Nephron (organoid): ENCODE measurements at regions not wholly inside any gene's neighbourhood (a gene's known extent, or its start where the extent isn't known, plus 50 kb on each side); places are given as distances from the start of the nearest gene placed in this dataset.

Source experiments
- H3K27ac Mint-ChIP-seq, 3 experiments: 2 replicates each; pipeline ENCODE4 v1.8.0; 2020; ENCODE audit warnings: mixed read lengths in 3 of 3, mild to moderate bottlenecking in 2 of 3, moderate library complexity in 1 of 3
- H3K27me3 Mint-ChIP-seq: 2 replicates; pipeline ENCODE4 v1.8.0; 2021; ENCODE audit warnings: low read depth, mild to moderate bottlenecking, moderate library complexity, mixed read lengths
- H3K36me3 Mint-ChIP-seq: 2 replicates; pipeline ENCODE4 v1.8.0; 2020; ENCODE audit warnings: low read depth, mixed read lengths
- H3K4me1 Mint-ChIP-seq: 2 replicates; pipeline ENCODE4 v1.8.0; 2020; ENCODE audit warnings: mixed read lengths
- H3K4me3 Mint-ChIP-seq, 3 experiments: 2 replicates each; pipeline ENCODE4 v1.8.0; 2020; ENCODE audit warnings: mild to moderate bottlenecking in 3 of 3, mixed read lengths in 3 of 3, moderate library complexity in 2 of 3
- H3K9me3 Mint-ChIP-seq: 2 replicates; pipeline ENCODE4 v1.8.0; 2020; ENCODE audit warnings: mixed read lengths
- CTCF ChIP-seq, 3 experiments: fragments of 200-600 bp; sonication (generic); IDR thresholded peaks; one replicate each; pipeline ENCODE4 v1.5.0; 2021; ENCODE audit warnings: antibody characterized with exemption in 3 of 3; ENCODE audit not compliant: unreplicated experiment in 3 of 3

- H3K27ac Mint-ChIP-seq, result no peak overlapping the region
- H3K27me3 Mint-ChIP-seq, result peaks cover 20% of the 10 kb centered on the region
- peaks cover 6% of the 10 kb centered on the region for H3K9me3 Mint-ChIP-seq
- no peak overlapping the region for H3K4me3 Mint-ChIP-seq
- H3K36me3 Mint-ChIP-seq, result no peaks in the 10 kb centered on the region
- TF ChIP-seq CTCF (IDR thresholded peaks at IDR 0.05; ENCODE audit: unreplicated experiment in 3 of 3), result no peak
- H3K4me1 Mint-ChIP-seq, result no peaks in the 10 kb centered on the region
Measured at GRCh38 chr7:69149804-69150782, 448.2 kb upstream of the AUTS2 start.

GRCh38 chr7:69162326-69162725 lies 435.9 kb upstream of the AUTS2 start:
- TF ChIP-seq CTCF (IDR thresholded peaks at IDR 0.05; ENCODE audit: unreplicated experiment in 3 of 3), result no peak
- no peak overlapping the region for H3K4me3 Mint-ChIP-seq
- no peaks in the 10 kb centered on the region for H3K36me3 Mint-ChIP-seq

GRCh38 chr7:69162931-69163670 lies 435.2 kb upstream of the AUTS2 start:
- Mint-ChIP-seq H3K27me3 (peaks cover 31% of the 10 kb centered on the region), H3K36me3 (no peaks in the 10 kb centered on the region), H3K27ac (no peak overlapping the region), H3K4me3 (no peak overlapping the region), H3K4me1 (peaks cover 12% of the 10 kb centered on the region), H3K9me3 (no peaks in the 10 kb centered on the region)
- no peak for TF ChIP-seq CTCF (IDR thresholded peaks at IDR 0.05; ENCODE audit: unreplicated experiment in 3 of 3)

More at GRCh38 chr7:69162326-69162725, 435.9 kb upstream of the AUTS2 start:
- peaks cover 31% of the 10 kb centered on the region for H3K27me3 Mint-ChIP-seq
- H3K27ac Mint-ChIP-seq, result peak overlapping the region in 1 of 3 experiments; percentile 45
- H3K9me3 Mint-ChIP-seq, result no peaks in the 10 kb centered on the region
- H3K4me1 Mint-ChIP-seq, result peaks cover 12% of the 10 kb centered on the region

- TF ChIP-seq CTCF (IDR thresholded peaks at IDR 0.05; ENCODE audit: unreplicated experiment in 3 of 3), result no peak
- H3K27ac Mint-ChIP-seq, result no peak overlapping the region
- peaks cover 26% of the 10 kb centered on the region for H3K27me3 Mint-ChIP-seq
- no peaks in the 10 kb centered on the region for H3K36me3 Mint-ChIP-seq
- no peaks in the 10 kb centered on the region for H3K9me3 Mint-ChIP-seq
- no peak overlapping the region for H3K4me3 Mint-ChIP-seq
- peaks cover 11% of the 10 kb centered on the region for H3K4me1 Mint-ChIP-seq
Measured at GRCh38 chr7:69166979-69167516, 431.2 kb upstream of the AUTS2 start.

GRCh38 chr7:69169386-69169785 lies 428.9 kb upstream of the AUTS2 start:
- Mint-ChIP-seq H3K36me3 (no peaks in the 10 kb centered on the region), H3K4me1 (peaks cover 10% of the 10 kb centered on the region), H3K4me3 (no peak overlapping the region), H3K27ac (no peak overlapping the region), H3K9me3 (no peaks in the 10 kb centered on the region), H3K27me3 (peaks cover 39% of the 10 kb centered on the region)
- no peak for TF ChIP-seq CTCF (IDR thresholded peaks at IDR 0.05; ENCODE audit: unreplicated experiment in 3 of 3)
